M059J (cell line): ENCODE measurements at regions not wholly inside any gene's neighbourhood (a gene's known extent, or its start where the extent isn't known, plus 50 kb on each side); places are given as distances from the start of the nearest gene placed in this dataset.

ENCODE experiments used
- DNase-seq: peaks from one replicate; pipeline ENCODE4 v3.0.0-alpha.2; 2012; ENCODE audit warnings: low read depth

- DNase-seq, result peak; percentile 85
Measured at GRCh38 chr21:38985568-38986378, 180.0 kb downstream of the ETS2 start.

GRCh38 chr21:38984982-38985567 lies 179.3 kb downstream of the ETS2 start:
- DNase-seq, result peak; percentile 93

GRCh38 chr21:38984568-38984967 lies 178.8 kb downstream of the ETS2 start:
- DNase-seq, result no peak

- DNase-seq, result no peak
Measured at GRCh38 chr21:38983560-38983959, 177.8 kb downstream of the ETS2 start.

- no peak for DNase-seq
Measured at GRCh38 chr21:38982804-38983203, 177.1 kb downstream of the ETS2 start.

- DNase-seq, result peak; percentile 68
Measured at GRCh38 chr21:38982096-38982495, 176.4 kb downstream of the ETS2 start.

GRCh38 chr21:38980416-38981313 lies 174.9 kb downstream of the ETS2 start:
- no peak for DNase-seq

GRCh38 chr21:38979271-38980121 lies 173.8 kb downstream of the ETS2 start:
- peak; percentile 79 for DNase-seq

GRCh38 chr21:38976900-38977299 lies 171.2 kb downstream of the ETS2 start:
- no peak for DNase-seq

- no peak for DNase-seq
Measured at GRCh38 chr21:38973552-38973951, 167.8 kb downstream of the ETS2 start.

GRCh38 chr21:38972078-38972477 lies 166.3 kb downstream of the ETS2 start:
- no peak for DNase-seq

- DNase-seq, result no peak
Measured at GRCh38 chr21:38970765-38971164, 165.0 kb downstream of the ETS2 start.

- DNase-seq, result peak; percentile 57
Measured at GRCh38 chr21:38968887-38969543, 163.3 kb downstream of the ETS2 start.

GRCh38 chr21:38965910-38966504 lies 160.3 kb downstream of the ETS2 start:
- no peak for DNase-seq

- DNase-seq, result no peak
Measured at GRCh38 chr21:38965241-38965640, 159.5 kb downstream of the ETS2 start.

GRCh38 chr21:38963006-38963405 lies 157.3 kb downstream of the ETS2 start:
- DNase-seq, result no peak

- no peak for DNase-seq
Measured at GRCh38 chr21:38960251-38960650, 154.5 kb downstream of the ETS2 start.

- DNase-seq, result no peak
Measured at GRCh38 chr21:38959692-38960061, 153.9 kb downstream of the ETS2 start.

GRCh38 chr21:38958940-38959691 lies 153.4 kb downstream of the ETS2 start:
- DNase-seq, result peak; percentile 87

GRCh38 chr21:38958323-38958705 lies 152.6 kb downstream of the ETS2 start:
- DNase-seq, result no peak
